ENCODE measurements at regions not wholly inside any gene's neighbourhood (a gene's known extent, or its start where the extent isn't known, plus 50 kb on each side); places are given as distances from the start of the nearest gene placed in this dataset.
"Not testable (repeated sequence)": the region's sequence is repeated elsewhere in the genome, so short reads cannot be mapped to it uniquely, and the experiment has no call there.

- no peak for DNase-seq
These were observed 1010.8 kb downstream of the STPG2 start for GRCh38 chr4:97132435-97132834.

GRCh38 chr4:97134456-97134855 is 1008.8 kb downstream of the STPG2 start:
- no peak for DNase-seq

DNA sequence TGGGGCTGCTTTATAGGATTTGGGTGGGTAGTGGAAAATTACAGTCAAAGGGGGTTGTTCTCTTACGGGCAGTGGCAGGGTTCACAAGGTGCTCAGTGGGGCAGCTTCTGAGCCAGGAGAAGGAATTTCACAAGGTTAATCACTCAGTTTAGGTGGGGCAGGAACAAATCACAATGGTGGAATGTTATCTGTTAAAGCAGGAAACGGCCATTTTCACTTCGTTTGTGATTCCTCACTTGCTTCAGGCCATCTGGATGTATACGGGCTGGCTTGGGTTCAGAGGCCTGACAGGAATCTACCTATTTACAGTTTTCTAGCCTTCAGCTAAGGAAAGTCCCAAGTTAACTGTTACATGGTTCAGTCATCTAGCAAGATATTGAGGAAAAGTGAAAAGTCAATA is 1003.5 kb downstream of the STPG2 start:
- no peak for DNase-seq

GRCh38 chr4:97140545-97140944 is 1002.7 kb downstream of the STPG2 start:
- DNase-seq, result no peak

- DNase-seq, result not testable (repeated sequence)
These were observed 1001.9 kb downstream of the STPG2 start for GRCh38 chr4:97141332-97141731.

- DNase-seq, result no peak
These were observed 1000.9 kb downstream of the STPG2 start for GRCh38 chr4:97142410-97142809.

DNA sequence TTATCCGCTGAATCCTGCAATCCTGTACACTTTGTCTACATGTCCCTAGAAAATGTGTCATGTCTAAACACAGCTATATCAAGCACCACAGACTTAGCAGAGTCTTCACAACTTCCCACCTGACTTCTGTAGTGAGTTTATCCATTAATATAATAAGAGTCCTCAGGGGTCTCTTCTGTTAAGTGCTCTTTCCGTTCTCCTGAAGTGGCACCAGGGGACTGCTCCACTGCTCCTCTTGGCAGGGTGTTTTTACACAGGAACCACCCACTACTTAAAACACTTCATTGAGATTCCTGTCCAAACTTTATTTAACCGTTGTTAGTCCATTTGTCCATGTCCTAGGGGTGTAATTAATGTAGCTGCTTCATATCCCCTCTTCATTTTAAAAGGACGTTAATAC is 1000.4 kb downstream of the STPG2 start:
- no peak for DNase-seq

DNA sequence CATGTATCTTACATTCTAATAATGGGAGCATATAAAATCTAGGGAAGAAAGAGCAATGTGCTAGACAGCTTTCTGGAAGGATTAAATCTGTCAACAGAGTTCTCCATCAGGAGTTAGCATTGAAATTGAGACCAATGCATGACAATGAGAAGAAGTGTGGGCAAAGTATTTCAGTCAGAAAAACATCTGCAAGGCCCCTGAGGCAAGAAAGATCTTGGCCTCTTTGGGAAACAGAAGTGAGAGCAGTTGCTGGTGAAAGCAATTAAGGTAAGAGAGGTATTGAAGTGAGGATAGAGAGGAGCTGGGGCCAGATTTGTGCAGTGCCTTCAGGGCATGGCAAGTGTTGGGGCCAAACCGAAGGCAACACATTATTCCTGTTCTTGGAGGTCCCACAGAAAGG is 999.1 kb downstream of the STPG2 start:
- no peak for DNase-seq

DNA sequence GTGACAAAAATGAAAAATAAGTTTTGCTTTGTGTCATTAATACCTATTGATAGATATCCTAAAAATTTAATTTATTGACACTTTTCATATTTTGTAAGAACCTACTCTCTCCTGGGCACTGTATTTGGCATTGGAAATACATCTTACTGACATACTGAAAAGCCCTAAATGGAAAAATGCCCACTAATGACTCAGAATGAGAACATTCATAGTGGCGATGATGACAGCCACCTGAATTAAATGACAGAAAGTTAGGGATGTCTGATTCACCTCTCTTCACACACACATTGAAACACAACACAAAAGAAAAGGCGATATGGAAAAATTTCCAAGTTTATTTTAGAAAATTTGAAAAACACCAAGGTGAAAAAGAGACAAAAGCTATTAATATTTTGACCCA is 992.3 kb downstream of the STPG2 start:
- no peak for DNase-seq

GRCh38 chr4:97152149-97152548 is 991.1 kb downstream of the STPG2 start:
- DNase-seq, result no peak

- DNase-seq, result no peak
These were observed 990.2 kb downstream of the STPG2 start for GRCh38 chr4:97153042-97153441.

DNA sequence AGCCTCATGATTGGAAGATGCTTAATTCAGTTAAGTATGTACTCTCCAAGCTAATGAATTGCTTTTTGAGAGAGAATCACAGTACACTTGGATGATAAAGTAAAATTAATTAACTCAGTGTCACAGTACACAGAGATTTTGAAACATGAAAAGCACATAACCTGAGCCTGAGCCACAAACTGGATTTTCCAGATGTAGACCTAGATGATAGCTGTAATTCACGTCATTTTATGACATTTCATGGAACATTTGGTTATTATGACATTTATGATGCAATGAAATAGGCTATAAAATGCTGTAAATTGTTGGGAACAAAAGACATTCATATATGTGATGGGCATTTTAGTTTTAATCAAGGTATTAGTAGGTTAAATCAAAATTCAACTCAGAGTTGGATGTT is 983.7 kb downstream of the STPG2 start:
- no peak for DNase-seq

GRCh38 chr4:97185233-97185632 is 958.0 kb downstream of the STPG2 start:
- no peak for DNase-seq

DNA sequence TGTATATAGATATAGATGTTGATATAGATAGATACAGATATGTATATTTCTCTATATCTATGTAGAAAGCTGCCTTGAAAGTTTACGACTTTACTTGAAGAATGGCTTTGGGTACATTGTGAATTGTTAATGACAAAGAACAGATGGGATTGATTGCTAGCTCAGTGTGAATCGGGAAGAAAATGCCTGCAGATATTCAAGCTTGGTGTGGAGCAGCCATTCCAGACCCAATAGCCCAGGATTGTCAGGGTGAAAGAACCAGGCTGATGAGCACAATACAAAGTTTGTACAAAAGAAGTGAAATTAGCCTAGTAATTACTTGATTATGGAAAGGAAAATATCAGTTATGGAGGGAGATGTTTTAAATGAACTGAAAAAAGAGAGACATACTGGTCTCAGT is 946.2 kb downstream of the STPG2 start:
- no peak for DNase-seq

- DNase-seq, result no peak
These were observed 934.5 kb downstream of the STPG2 start for GRCh38 chr4:97208749-97209148.

- DNase-seq, result no peak
These were observed 927.8 kb downstream of the STPG2 start for GRCh38 chr4:97215409-97215941.

GRCh38 chr4:97216046-97216445 is 927.2 kb downstream of the STPG2 start:
- DNase-seq, result no peak

DNA sequence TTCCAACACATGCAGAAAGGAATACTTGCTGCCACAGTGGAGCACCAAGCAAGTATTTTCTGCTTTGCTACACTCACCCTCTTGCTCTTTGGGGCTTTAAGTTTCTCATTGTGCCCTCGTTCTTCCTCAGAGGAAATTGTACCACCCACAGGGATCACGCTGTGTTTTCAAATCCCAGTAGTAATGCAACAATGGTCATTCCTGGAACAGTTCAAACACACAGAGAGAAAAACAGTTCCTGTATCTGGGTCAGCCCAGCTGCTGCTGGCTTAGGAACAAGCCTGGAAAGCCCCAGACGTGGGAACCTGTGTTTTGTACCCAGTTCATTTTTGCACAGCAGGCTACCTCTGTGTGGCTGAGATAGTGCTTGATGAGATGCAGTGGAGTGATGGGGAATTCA is 907.8 kb downstream of the STPG2 start:
- DNase-seq, result no peak

- DNase-seq, result no peak
These were observed 904.2 kb downstream of the STPG2 start for GRCh38 chr4:97238956-97239666.

DNA sequence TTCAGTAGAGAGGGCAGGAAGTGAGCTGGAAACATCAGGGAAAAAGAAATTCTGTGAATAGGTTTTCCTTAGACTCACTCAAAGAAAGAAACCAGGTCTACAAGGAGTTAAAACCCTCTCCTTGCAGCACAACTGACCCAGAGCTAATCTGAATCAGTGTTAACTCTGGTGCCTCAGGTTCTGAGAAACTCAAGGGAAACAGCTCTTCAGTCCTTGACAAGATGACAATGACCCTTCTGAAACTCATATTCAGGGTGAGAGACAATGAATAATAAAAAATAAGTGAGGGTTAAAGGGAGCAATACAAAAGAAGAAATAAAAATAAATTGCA is 903.6 kb downstream of the STPG2 start:
- no peak for DNase-seq

GRCh38 chr4:97252615-97253154 is 890.6 kb downstream of the STPG2 start:
- no peak for DNase-seq

DNA sequence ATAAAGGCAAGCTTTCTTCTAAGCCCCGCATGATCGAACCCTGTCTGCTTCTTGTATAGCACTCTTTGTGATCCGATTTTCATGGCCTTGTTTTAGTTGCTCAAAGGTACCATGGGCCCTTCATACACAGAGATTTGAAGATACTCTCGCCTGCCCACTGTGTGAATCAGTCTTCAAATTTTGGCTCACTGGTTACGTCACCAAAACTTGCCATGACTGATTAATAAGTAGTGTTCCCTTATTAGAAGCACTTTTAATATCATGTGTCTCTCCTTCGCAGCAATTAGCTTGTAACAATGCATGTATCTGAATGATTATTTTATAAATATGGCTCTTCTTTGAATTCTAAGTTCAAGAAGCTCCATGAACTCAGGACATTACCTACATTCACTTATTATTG is 880.5 kb downstream of the STPG2 start:
- DNase-seq, result no peak

GRCh38 chr4:97270051-97270450 is 873.2 kb downstream of the STPG2 start:
- DNase-seq, result no peak

GRCh38 chr4:97279391-97279790 is 863.9 kb downstream of the STPG2 start:
- DNase-seq, result no peak

DNA sequence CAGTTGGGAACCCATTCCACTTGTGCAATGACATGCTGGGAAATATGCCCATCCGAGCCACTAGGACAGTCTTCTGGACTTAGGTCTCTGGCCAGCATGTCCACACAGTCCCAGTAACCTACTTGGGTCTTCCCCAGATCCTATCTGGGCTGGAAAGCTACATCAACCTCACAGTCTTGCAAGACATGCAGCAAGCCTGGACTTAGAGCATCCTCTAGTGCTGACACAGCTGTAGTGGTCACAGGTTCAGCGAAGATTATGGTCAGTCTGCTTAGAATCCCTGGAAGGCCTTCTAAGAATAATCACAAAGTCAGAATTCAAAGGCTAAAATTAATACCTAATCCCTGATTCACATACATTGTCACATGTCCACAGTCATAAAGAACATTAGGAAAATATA is 842.7 kb downstream of the STPG2 start:
- no peak for DNase-seq

Data from activated T-cell treated with anti-CD3 and anti-CD28 coated beads, Interleukin-2, amount 50 U/mL, for 48 hours (primary cell).